ENCODE measurements at regions not wholly inside any gene's neighbourhood (a gene's known extent, or its start where the extent isn't known, plus 50 kb on each side); places are given as distances from the start of the nearest gene placed in this dataset.

- DNase-seq, result no peak
These were observed 1303.8 kb upstream of the ADGRB3 start for GRCh38 chr6:67331304-67331703.

DNA sequence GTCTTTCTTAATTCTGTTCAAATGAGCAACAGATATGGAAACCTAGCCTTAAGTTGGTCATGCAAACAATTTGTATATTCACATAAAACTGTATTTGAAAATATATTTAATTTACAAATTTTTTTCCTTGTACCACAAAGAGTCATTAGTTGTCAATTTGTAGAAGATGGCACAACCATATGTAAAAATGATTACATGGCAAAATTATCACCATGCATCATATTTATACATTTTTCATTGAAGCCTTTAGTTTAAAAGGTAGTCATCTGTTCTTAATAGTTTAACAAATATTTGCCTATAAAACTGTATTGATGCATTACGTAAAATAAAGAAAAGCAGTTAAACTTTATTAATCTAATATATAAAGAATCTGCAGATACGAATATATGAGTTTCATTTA is 1306.8 kb upstream of the ADGRB3 start:
- no peak for DNase-seq

- DNase-seq, result no peak
These were observed 1334.5 kb upstream of the ADGRB3 start for GRCh38 chr6:67300430-67301040.

DNA sequence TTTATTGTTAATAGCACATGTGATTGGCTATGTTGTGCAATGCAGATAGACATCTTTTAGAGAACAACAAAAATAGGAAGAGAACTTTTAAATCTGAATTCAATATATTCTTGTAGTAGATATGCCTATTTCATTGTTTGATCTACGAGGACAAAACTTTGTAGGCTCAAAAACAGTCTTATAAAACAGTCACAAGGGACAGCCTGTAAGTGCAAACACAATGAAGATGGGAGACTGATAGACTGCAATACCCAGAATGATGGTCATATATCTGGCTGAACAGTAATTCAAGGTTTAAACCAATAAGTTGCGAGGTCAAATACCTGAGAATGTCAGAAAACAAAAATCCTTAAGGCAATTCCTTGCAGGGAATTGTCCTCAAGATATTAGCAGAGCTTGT is 1342.9 kb upstream of the ADGRB3 start:
- DNase-seq, result no peak

DNA sequence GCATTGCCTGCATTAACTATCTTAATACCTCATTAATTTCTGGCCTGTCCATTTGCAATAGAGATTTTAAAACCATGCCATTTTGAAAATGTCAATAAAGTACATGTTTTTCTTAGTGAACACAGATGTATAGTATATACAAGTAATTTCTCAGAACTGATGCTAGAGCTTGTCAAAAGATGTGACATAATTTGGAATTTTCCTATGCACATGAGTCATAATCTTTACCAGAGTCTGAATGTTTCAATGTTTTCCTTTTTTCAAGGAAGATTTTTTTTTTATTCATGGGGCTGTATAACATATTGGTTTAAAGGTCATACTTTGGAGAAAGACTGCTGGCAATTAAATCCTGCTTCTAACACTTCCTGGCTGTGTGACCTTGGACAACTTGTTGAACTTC is 1347.5 kb upstream of the ADGRB3 start:
- DNase-seq, result no peak

GRCh38 chr6:67285770-67286495 is 1349.1 kb upstream of the ADGRB3 start:
- no peak for DNase-seq

DNA sequence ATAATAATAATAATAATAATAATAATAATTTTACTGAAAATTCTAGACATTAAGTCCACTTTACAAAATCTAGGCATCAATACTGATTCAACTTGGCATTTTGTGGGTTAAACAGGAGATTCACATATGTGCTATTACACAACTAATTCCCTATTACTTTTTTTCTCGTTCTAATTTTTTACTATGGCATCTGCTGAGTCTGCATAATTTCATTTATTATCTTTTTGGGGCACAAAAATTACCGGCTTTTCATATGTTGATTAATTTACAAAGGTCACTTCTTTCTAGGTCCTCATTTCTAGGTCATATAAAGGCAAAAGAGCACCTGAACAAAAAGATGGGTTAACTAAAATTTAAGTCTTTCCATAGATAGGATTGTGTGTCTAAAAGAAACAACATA is 1357.8 kb upstream of the ADGRB3 start:
- no peak for DNase-seq

GRCh38 chr6:67265996-67266921 is 1368.8 kb upstream of the ADGRB3 start:
- no peak for DNase-seq

DNA sequence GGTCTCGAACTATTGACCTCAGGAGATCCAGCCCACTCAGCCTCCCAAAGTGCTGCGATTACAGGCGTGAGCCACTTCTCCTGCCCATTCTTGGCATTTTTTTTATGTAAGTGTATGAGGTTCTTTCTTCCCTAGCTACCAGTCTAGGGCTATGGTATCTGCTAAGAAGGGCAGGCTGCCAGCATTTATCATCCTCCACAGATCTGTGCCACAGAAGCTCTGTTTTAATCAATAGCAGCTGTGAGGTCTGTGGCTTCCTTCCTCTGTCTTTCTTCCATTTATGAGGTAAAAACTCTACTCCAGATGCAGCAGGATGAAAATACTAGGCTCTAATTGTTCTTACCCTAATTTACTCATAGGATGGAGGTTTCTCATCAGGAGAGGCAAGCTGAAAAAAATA is 1382.4 kb upstream of the ADGRB3 start:
- no peak for DNase-seq

DNA sequence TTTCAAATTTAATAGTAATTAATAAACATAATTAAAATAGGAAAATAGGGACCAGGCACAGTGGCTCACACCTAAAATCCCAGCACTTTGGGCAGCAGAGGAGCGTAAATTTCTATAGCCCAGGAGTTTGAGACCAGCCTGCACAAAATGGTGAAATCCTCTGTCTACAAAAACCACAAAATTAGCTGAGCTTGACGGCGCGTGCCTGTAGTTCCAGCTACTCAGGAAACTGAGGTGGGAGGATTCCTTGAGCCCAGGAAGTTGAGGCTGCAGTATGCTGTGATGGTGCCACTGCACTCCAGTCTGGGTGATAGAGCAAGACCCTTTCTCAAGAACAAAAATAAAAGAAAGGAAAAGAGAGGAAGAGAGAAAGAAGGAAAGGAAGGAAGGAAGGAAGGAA is 1387.0 kb upstream of the ADGRB3 start:
- DNase-seq, result no peak

DNA sequence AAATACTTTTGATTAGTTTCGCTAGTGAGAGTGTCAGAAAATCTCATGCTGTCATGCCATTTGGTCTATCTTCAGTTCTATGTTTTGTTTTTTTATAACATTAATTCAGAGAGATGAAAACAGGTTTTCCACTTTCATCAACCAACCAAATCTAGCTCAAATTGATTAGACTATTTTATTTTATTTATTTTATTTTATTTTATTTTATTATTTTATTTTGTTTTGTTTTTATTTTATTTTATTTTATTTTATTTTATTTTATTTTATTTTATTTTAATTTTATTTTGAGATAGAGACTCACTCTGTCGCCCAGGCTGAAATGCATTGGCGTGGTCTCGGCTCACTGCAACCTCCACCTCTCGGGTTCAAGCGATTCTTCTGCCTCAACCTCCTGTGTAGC is 1391.0 kb upstream of the ADGRB3 start:
- DNase-seq, result no peak

GRCh38 chr6:67237277-67237676 is 1397.8 kb upstream of the ADGRB3 start:
- DNase-seq, result no peak

- DNase-seq, result no peak
These were observed 1404.0 kb upstream of the ADGRB3 start for GRCh38 chr6:67231092-67231491.

GRCh38 chr6:67224989-67225388 is 1410.1 kb upstream of the ADGRB3 start:
- DNase-seq, result no peak

- no peak for DNase-seq
These were observed 1413.9 kb upstream of the ADGRB3 start for GRCh38 chr6:67221226-67221625.

GRCh38 chr6:67219346-67219745 is 1415.7 kb upstream of the ADGRB3 start:
- DNase-seq, result no peak

- DNase-seq, result no peak
These were observed 1422.5 kb upstream of the ADGRB3 start for GRCh38 chr6:67212584-67212983.

- DNase-seq, result no peak
These were observed 1424.6 kb upstream of the ADGRB3 start for GRCh38 chr6:67210450-67210849.

DNA sequence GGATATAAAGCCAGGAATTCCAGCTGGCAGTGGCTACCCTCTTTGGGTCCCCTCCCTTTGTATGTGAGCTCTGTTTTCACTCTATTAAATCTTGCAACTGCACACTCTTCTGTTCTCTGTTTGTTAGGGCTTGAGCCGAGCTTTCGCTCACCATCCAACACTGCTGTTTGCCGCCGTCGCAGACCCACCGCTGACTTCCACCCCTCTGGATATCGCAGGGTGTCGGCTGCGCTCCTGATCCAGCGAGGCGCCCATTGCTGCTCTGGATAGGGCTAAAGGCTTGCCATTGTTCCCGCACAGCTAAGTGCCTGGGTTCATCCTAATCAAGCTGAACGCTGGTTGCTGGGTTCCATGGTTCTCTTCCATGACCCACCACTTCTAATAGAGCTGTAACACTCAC is 1433.5 kb upstream of the ADGRB3 start:
- no peak for DNase-seq

- no peak for DNase-seq
These were observed 1434.3 kb upstream of the ADGRB3 start for GRCh38 chr6:67200626-67201403.

- DNase-seq, result no peak
These were observed 1435.7 kb upstream of the ADGRB3 start for GRCh38 chr6:67199425-67199824.

DNA sequence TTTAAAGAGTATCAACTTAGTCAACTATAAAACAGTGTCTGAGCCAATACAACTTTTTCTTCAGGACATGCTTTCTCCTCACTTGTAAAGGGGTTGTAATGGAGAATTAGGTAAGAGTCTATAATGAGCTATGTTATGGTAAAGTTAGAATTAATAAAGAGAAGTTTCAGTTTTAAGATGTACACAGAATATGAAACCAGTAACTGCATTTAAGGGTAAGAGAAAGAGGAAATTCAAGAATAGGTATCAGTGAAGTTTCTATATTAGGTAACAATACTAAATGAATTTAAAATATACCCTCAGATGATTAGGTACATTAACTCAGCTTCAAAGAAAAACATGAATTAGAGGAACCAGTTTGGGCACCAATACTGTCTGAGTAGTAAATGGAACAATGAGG is 1444.3 kb upstream of the ADGRB3 start:
- no peak for DNase-seq

DNA sequence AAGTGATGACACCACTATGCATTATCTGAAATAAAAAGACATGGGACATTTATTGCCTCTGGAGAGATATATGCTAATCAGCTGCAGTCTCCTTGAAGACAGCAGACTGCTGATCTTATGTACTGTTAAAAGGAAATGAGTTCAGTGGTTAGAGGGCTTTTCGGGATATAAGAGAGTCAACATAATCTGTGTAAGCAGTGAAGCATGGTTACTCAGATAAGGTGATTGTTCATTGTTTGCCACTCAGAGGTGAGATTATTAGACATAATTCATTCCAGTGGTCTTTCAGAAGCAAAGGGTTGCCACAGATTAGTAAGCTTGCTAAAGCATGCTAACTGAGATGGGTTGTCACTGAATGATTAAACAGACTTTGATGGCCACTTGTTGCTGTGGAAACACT is 1450.7 kb upstream of the ADGRB3 start:
- no peak for DNase-seq

Data from C1 segment of cervical spinal cord (tissue), 14 donors.